ENCODE measurements at regions not wholly inside any gene's neighbourhood (a gene's known extent, or its start where the extent isn't known, plus 50 kb on each side); places are given as distances from the start of the nearest gene placed in this dataset.

GRCh38 chr2:8165550-8165949 lies 516.3 kb upstream of the ID2 start:
- ChIA-PET CTCF (no interaction called here), POLR2A (no interaction called here)
- DNase-seq (ENCODE audit: extremely low spot score) = no peak
- TF ChIP-seq, protein P1, sequence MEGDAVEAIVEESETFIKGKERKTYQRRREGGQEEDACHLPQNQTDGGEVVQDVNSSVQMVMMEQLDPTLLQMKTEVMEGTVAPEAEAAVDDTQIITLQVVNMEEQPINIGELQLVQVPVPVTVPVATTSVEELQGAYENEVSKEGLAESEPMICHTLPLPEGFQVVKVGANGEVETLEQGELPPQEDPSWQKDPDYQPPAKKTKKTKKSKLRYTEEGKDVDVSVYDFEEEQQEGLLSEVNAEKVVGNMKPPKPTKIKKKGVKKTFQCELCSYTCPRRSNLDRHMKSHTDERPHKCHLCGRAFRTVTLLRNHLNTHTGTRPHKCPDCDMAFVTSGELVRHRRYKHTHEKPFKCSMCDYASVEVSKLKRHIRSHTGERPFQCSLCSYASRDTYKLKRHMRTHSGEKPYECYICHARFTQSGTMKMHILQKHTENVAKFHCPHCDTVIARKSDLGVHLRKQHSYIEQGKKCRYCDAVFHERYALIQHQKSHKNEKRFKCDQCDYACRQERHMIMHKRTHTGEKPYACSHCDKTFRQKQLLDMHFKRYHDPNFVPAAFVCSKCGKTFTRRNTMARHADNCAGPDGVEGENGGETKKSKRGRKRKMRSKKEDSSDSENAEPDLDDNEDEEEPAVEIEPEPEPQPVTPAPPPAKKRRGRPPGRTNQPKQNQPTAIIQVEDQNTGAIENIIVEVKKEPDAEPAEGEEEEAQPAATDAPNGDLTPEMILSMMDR (IDR thresholded peaks at IDR 0.05; ENCODE audit: control extremely low read depth, extremely low read depth, low read depth, missing control alignments) = no peak

DNA sequence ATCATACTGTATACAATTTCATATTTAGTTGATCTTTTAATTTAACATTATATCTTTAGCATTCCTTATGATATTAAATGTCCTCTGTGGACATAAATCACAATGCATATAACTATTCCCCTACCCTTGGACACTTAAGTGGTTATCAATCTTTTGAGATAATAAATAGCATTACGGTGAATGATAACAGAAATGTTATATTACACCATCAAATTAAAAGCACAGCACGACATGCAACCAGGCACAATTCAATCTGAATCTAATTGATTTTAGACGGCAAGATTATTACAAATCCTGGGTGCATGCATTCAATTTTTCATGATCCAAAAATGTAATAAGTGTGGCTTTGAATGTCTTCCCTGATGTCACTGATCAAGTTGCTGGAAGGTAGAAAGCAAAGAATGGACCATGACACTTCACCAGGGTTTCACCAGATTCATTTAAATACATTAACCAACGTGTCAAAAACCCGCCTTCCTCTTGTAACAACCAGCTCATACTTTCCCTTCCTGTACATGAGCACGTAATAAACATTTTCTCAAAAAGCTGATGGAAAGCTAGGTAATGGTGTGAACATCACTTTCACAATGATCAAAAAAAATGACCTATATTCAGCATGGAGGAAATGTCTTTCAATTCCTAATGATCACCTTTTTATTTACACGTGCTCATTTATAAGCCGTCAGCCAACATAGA lies 513.7 kb upstream of the ID2 start:
- no peak for DNase-seq (ENCODE audit: extremely low spot score)
- TF ChIP-seq, protein P1 (IDR thresholded peaks at IDR 0.05; ENCODE audit: control extremely low read depth, extremely low read depth, low read depth, missing control alignments) = no peak
- ChIA-PET POLR2A (no interaction called here), CTCF (no interaction called here)

GRCh38 chr2:8168876-8169424 lies 512.9 kb upstream of the ID2 start:
- ChIA-PET POLR2A (no interaction called here), CTCF (no interaction called here)
- TF ChIP-seq, protein P1 (IDR thresholded peaks at IDR 0.05; ENCODE audit: control extremely low read depth, extremely low read depth, low read depth, missing control alignments) = no peak
- DNase-seq (ENCODE audit: extremely low spot score) = no peak

GRCh38 chr2:8169443-8169842 lies 512.4 kb upstream of the ID2 start:
- ChIA-PET CTCF (no interaction called here), POLR2A (no interaction called here)
- DNase-seq (ENCODE audit: extremely low spot score) = no peak
- TF ChIP-seq, protein P1 (IDR thresholded peaks at IDR 0.05; ENCODE audit: control extremely low read depth, extremely low read depth, low read depth, missing control alignments) = no peak

DNA sequence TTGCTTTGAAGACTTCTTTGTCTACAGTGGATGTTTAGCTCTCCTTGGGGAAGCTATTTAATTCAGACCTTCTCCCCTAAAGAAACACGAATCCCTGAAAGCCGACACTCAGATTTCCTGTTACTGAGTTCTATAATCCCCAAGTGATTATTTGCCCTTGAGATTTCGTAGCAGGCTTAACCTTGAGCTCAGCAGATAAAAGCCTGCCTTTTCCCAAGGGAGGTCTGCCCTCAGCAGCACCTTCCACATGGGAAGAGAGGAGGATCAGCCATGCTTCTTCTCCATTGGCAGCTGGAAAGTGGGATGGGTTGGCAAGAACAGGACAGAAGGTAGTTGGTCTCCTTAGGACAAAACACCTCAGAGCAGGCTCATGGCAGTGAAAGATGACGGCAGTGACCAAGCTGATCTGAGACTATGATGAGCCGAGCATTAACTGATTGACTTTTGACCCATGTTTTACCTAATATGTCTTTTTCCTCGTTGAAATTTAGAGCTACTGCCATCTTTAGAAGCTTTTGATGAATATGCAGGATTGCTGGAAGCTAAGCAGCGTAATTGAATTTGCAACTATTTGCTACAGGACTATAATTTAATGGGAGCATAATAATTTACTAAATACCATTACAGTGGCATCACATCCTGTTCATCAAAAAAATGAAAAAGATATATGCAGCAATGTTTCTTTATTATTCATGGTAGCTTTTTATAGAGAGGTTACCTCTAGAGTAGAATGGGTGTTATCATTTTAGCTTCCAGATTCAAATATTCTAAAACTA lies 511.1 kb upstream of the ID2 start:
- DNase-seq (ENCODE audit: extremely low spot score) = no peak
- ChIA-PET CTCF (interaction anchor here (0.7 to 1.7 kb wide), 5 partner anchors 9 to 78 kb away, joined by 3 to 4 read pairs (median 3); no protein-coding TSS in a partner anchor), POLR2A (no interaction called here)
- TF ChIP-seq, protein P1 (IDR thresholded peaks at IDR 0.05; ENCODE audit: control extremely low read depth, extremely low read depth, low read depth, missing control alignments) = no peak

DNA sequence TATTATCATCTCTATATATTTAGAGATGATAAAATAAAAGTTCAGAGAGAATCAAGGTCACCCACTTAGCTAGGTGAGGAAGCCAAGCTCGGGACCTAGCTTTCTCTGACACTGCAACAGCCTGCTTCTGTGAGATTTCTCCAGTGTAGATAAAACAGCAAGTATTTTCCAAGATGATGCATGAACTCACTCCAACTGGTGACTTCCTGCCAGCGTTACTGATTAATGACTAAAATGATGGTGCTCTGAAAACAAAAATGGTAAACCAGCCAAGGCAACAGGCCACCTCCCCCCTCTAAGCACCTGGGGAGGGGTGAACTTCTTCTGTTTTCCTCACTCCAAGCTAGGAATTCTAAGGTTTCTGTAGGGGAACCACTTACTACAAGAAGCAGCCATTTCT lies 510.2 kb upstream of the ID2 start:
- CTCF ChIA-PET = interaction anchor here (0.7 to 1.7 kb wide), 4 partner anchors 12 to 20 kb away, joined by 3 to 4 read pairs (median 3); no protein-coding TSS in a partner anchor
- no peak for DNase-seq (ENCODE audit: extremely low spot score)
- POLR2A ChIA-PET = no interaction called here
- TF ChIP-seq, protein P1 (IDR thresholded peaks at IDR 0.05; ENCODE audit: control extremely low read depth, extremely low read depth, low read depth, missing control alignments) = no peak
